HCT116 (cell line): ENCODE measurements at regions not wholly inside any gene's neighbourhood (a gene's known extent, or its start where the extent isn't known, plus 50 kb on each side); places are given as distances from the start of the nearest gene placed in this dataset.
"Not testable (repeated sequence)": the region's sequence is repeated elsewhere in the genome, so short reads cannot be mapped to it uniquely, and the experiment has no call there.

ENCODE experiments used
- ATAC-seq: fragments of 200-7000 bp; cut with Tn5 transposase; 2 replicates; pipeline ENCODE4 v1.9.1; 2020; ENCODE audit warnings: mild to moderate bottlenecking, moderate library complexity
- BruUV-seq: library from RNA; stranded (reverse); fragments of 400-500 nt; replicated peaks from 2 replicates; lab custom pipeline; 2021; lab: Mats Ljungman, UMichigan
- CTCF ChIA-PET: fragments of 300-600 bp; sonication (Branson Sonifier 250); formaldehyde crosslinking; loops from one replicate; lab custom pipeline; 2021; ENCODE audit warnings: antibody characterized with exemption; lab: Charles Lee
- POLR2A ChIA-PET: fragments of 300-600, 350-600 bp; sonication (Branson Sonifier 250); formaldehyde crosslinking; loops from one replicate; lab custom pipeline; 2021; ENCODE audit warnings: antibody characterized with exemption; lab: Charles Lee
- RAD21 ChIA-PET, 2 experiments: fragments of 300-600 bp; sonication (Branson Sonifier 250); formaldehyde crosslinking; loops; one replicate each; lab custom pipeline; 2023; ENCODE audit warnings: low total read pairs in 2 of 2; ENCODE audit not compliant: uncharacterized antibody in 2 of 2, unreplicated experiment in 2 of 2, low non-redundant PET in 1 of 2; lab: Charles Lee
- DNase-seq: peaks from one replicate; pipeline ENCODE4 v3.0.0-alpha.2; 2010; ENCODE audit warnings: low read depth, low spot score
- H2AFZ ChIP-seq: fragments of 200-600 bp; shearing (Covaris generic), sonication (generic); 2 replicates; pipeline ENCODE4 v1.6.1; 2017; ENCODE audit warnings: low read depth, mixed run types, mixed read lengths, antibody characterized with exemption, low read length; ENCODE audit not compliant: poor library complexity, severe bottlenecking
- H3K27ac ChIP-seq: 2 replicates; pipeline ENCODE4 v1.5.1; 2012; ENCODE audit warnings: low read depth, low read length
- H3K27me3 ChIP-seq: fragments of 200-600 bp; sonication (generic); 2 replicates; pipeline ENCODE4 v1.6.1; 2016; ENCODE audit warnings: mixed run types, low read length, mixed read lengths; ENCODE audit not compliant: insufficient read depth
- H3K36me3 ChIP-seq, 2 experiments: fragments of 200-500 bp in 1 of 2; fragments of 200-600 bp in 1 of 2; sonication (Bioruptor generic) in 1 of 2; sonication (generic) in 1 of 2; 2 replicates each; pipeline versions ENCODE4 v1.5.1 to v1.6.1; 2014 to 2016; ENCODE audit warnings: low read length in 2 of 2, inconsistent platforms in 1 of 2, mixed read lengths in 1 of 2, mixed run types in 1 of 2; ENCODE audit not compliant: insufficient read depth in 2 of 2, control insufficient read depth in 1 of 2
- H3K4me1 ChIP-seq, 2 experiments: fragments of 200-600 bp in 1 of 2; sonication (generic) in 1 of 2; 2 replicates each; pipeline versions ENCODE4 v1.5.1 to v1.6.1; 2012 to 2017; ENCODE audit warnings: low read length in 2 of 2, inconsistent platforms in 1 of 2, mild to moderate bottlenecking in 1 of 2, mixed read lengths in 1 of 2, mixed run types in 1 of 2, moderate library complexity in 1 of 2; ENCODE audit not compliant: insufficient read depth in 2 of 2, control insufficient read depth in 1 of 2
- H3K4me2 ChIP-seq: fragments of 200-600 bp; sonication (generic); 2 replicates; pipeline ENCODE4 v1.6.1; 2017; ENCODE audit warnings: mixed run types, low read length, mixed read lengths
- H3K4me3 ChIP-seq, 2 experiments: fragments of 200-600 bp in 1 of 2; sonication (generic) in 1 of 2; replicated peaks in 1 of 2; 2 replicates each; pipeline ENCODE4 v1.5.1; 2011 to 2016; ENCODE audit warnings: low read length in 2 of 2, control low read depth in 1 of 2, low read depth in 1 of 2, mild to moderate bottlenecking in 1 of 2, mixed read lengths in 1 of 2, mixed run types in 1 of 2
- H3K79me2 ChIP-seq: fragments of 200-600 bp; sonication (generic); 2 replicates; pipeline ENCODE4 v1.6.1; 2017; ENCODE audit warnings: mild to moderate bottlenecking, mixed run types, low read length, moderate library complexity, mixed read lengths; ENCODE audit not compliant: insufficient read depth
- H3K9ac ChIP-seq: fragments of 200-600 bp; sonication (generic); 2 replicates; pipeline ENCODE4 v1.6.1; 2016; ENCODE audit warnings: low read length, mixed read lengths
- H3K9me2 ChIP-seq: fragments of 200-600 bp; sonication (generic), shearing (Covaris generic); 2 replicates; pipeline ENCODE4 v1.6.1; 2017; ENCODE audit warnings: mixed run types, mild to moderate bottlenecking, moderate library complexity; ENCODE audit not compliant: insufficient read depth
- H3K9me3 ChIP-seq, 2 experiments: fragments of 200-500 bp in 1 of 2; fragments of 200-600 bp in 1 of 2; sonication (Bioruptor generic) in 1 of 2; sonication (generic) in 1 of 2; 2 replicates each; pipeline ENCODE4 v1.6.1; 2014 to 2017; ENCODE audit warnings: low read length in 2 of 2, mixed read lengths in 2 of 2, inconsistent platforms in 1 of 2, low read depth in 1 of 2, mild to moderate bottlenecking in 1 of 2, mixed run types in 1 of 2, moderate library complexity in 1 of 2; ENCODE audit not compliant: control insufficient read depth in 1 of 2, insufficient read depth in 1 of 2
- H4K20me1 ChIP-seq: fragments of 200-600 bp; sonication (generic), shearing (Covaris generic); 2 replicates; pipeline ENCODE4 v1.6.1; 2017; ENCODE audit warnings: mixed run types, mild to moderate bottlenecking, moderate library complexity; ENCODE audit not compliant: insufficient read depth
- intact Hi-C: fragments of 100-400 bp; cut with micrococcal nuclease; formaldehyde crosslinking; loops from 2 replicates; pipeline ENCODE4 v1.10.0; 2022
- TF ChIP-seq, protein P1 (sequence below), 3 experiments: fragments of 200-600 bp in 1 of 3; sonication (generic) in 1 of 3; IDR thresholded peaks in 2 of 3; conservative IDR thresholded peaks in 1 of 3; 2 replicates each; pipeline ENCODE4 v1.5.1; 2012 to 2017; ENCODE audit warnings: low read depth in 2 of 3, low read length in 2 of 3, antibody characterized with exemption in 1 of 3, borderline replicate concordance in 1 of 3, control low read depth in 1 of 3, mild to moderate bottlenecking in 1 of 3, mixed read lengths in 1 of 3, mixed run types in 1 of 3, moderate library complexity in 1 of 3; ENCODE audit not compliant: insufficient read depth in 1 of 3

DNA sequence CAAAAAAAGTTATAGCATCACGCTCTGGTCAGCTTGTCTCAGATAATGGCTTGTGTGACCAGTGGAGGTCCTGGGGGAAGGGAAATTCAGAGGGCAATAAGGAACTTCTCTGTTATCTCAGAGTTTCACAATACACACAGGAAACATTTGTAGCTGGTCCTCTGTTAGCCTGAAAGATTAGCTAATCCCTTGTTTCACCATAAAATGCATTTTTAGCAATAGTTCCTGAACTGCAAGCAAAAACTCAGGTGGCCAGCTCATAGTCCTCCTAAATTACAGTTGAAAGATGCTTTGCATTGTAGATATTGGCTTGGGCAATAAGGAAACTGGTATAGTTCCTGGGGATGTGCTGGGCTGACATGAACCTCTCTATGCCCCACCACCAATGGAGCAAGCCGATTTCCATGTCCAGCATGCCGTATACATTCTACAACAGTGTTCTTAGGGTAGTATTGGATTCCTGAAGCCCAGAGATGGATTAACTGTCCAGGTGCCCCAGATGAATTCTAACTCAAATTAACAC is 141.5 kb upstream of the TBL1XR1 start:
- intact Hi-C loops, result no loop called here
- POLR2A ChIA-PET, result no interaction called here
- DNase-seq, result no peak

DNA sequence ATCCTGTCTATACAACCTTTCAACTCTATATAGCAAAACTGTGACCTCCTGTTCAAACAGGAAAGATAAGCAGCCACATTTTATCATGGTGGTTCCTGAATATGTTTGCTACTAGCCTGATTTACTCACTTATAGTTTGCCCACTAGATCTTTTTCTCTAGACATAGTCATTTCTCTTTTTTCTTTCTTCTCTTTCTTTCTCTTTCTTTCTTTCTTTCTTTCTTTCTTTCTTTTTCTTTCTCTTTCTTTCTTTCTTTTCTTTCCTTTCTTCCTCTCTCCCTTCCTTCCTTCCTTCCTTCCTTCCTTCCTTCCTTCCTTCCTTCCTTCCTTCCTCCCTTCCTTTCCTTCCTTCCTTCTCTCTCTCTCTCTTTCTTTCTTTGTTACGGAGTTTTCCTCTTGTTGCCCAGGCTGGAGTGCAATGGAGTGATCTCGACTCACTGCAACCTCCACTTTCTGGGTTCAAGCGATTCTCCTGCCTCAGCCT is 142.0 kb upstream of the TBL1XR1 start:
- H3K4me1 ChIP-seq, result peaks cover 9 to 29% of the 10 kb centered on the region in 2 experiments
- H3K9me3 ChIP-seq, H3K36me3 ChIP-seq, DNase-seq, intact Hi-C loops, H3K79me2 ChIP-seq, BruUV-seq, H3K4me3 ChIP-seq, H2AFZ ChIP-seq, H3K27me3 ChIP-seq, CTCF ChIA-PET, H4K20me1 ChIP-seq, H3K4me2 ChIP-seq, H3K9me2 ChIP-seq, H3K27ac ChIP-seq, ATAC-seq, H3K9ac ChIP-seq: not testable (repeated sequence)
- POLR2A ChIA-PET, result interaction anchor here (1.4 kb wide), 1 partner anchor 19 kb away, joined by 4 read pairs; no protein-coding TSS in a partner anchor
- RAD21 ChIA-PET, result interaction anchor here in 1 of 2 experiments (0.6 kb wide), 1 partner anchor 1641 kb away, joined by 3 read pairs; no protein-coding TSS in a partner anchor

More for the DNA sequence above, 141.5 kb upstream of the TBL1XR1 start:
- ATAC-seq, result no peak
- Histone ChIP-seq H3K4me2 (no peak overlapping the region), H3K4me3 (no peak overlapping the region), H3K27me3 (no peaks in the 10 kb centered on the region), H3K36me3 (no peaks in the 10 kb centered on the region), H4K20me1 (no peaks in the 10 kb centered on the region), H3K9me2 (no peaks in the 10 kb centered on the region)
- BruUV-seq, result no TSS peak
- RAD21 ChIA-PET, result no interaction called here
- CTCF ChIA-PET, result no interaction called here
- TF ChIP-seq, protein P1, sequence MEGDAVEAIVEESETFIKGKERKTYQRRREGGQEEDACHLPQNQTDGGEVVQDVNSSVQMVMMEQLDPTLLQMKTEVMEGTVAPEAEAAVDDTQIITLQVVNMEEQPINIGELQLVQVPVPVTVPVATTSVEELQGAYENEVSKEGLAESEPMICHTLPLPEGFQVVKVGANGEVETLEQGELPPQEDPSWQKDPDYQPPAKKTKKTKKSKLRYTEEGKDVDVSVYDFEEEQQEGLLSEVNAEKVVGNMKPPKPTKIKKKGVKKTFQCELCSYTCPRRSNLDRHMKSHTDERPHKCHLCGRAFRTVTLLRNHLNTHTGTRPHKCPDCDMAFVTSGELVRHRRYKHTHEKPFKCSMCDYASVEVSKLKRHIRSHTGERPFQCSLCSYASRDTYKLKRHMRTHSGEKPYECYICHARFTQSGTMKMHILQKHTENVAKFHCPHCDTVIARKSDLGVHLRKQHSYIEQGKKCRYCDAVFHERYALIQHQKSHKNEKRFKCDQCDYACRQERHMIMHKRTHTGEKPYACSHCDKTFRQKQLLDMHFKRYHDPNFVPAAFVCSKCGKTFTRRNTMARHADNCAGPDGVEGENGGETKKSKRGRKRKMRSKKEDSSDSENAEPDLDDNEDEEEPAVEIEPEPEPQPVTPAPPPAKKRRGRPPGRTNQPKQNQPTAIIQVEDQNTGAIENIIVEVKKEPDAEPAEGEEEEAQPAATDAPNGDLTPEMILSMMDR (IDR thresholded peaks at IDR 0.05 in 2 of 3, conservative IDR thresholded peaks at IDR 0.05 in 1 of 3; ENCODE audit: borderline replicate concordance in 1 of 3, insufficient read depth in 1 of 3, low read depth in 2 of 3, low read length in 2 of 3), result no peak
- TF ChIP-seq, all 23 proteins: peak for 0
- no peaks in the 10 kb centered on the region for H3K9me3 ChIP-seq
- H2AFZ ChIP-seq, result no peak overlapping the region
- H3K27ac ChIP-seq, result no peak overlapping the region
- no peaks in the 10 kb centered on the region for H3K79me2 ChIP-seq
- H3K9ac ChIP-seq, result no peak overlapping the region
- peaks cover 7 to 24% of the 10 kb centered on the region in 2 experiments for H3K4me1 ChIP-seq
